Stomach (tissue), 4 donors: ENCODE measurements at regions not wholly inside any gene's neighbourhood (a gene's known extent, or its start where the extent isn't known, plus 50 kb on each side); places are given as distances from the start of the nearest gene placed in this dataset.

Source experiments
- CTCF ChIP-seq, 7 experiments: fragments of 450-650 bp in 4 of 7; fragments of 200-600 bp in 3 of 7; sonication (generic) in 3 of 7; IDR thresholded peaks; one replicate each; pipeline ENCODE4 v1.5.1; 2016 to 2019; ENCODE audit warnings: antibody characterized with exemption in 7 of 7, control low read depth in 2 of 7, mild to moderate bottlenecking in 1 of 7
- EP300 ChIP-seq: sonication (generic); formaldehyde crosslinking; IDR thresholded peaks from one replicate; pipeline ENCODE4 v1.6.1; 2017; ENCODE audit warnings: antibody characterized with exemption
- POLR2AphosphoS5 ChIP-seq, 3 donors: sonication (generic); formaldehyde crosslinking; IDR thresholded peaks; one replicate each; pipeline ENCODE4 v1.6.1; 2016; ENCODE audit warnings: antibody characterized with exemption in 3 of 3

GRCh38 chr11:128195057-128195751 lies 392.2 kb downstream of the ETS1 start:
- TF ChIP-seq CTCF (IDR thresholded peaks at IDR 0.05): no peak
- no peak for TF ChIP-seq POLR2AphosphoS5 (IDR thresholded peaks at IDR 0.05)
- TF ChIP-seq EP300: no peak
